ENCODE measurements at regions not wholly inside any gene's neighbourhood (a gene's known extent, or its start where the extent isn't known, plus 50 kb on each side); places are given as distances from the start of the nearest gene placed in this dataset.
"Not testable (repeated sequence)": the region's sequence is repeated elsewhere in the genome, so short reads cannot be mapped to it uniquely, and the experiment has no call there.

GRCh38 chr1:5125208-5125607 is 470.8 kb downstream of the AJAP1 start:
- Histone ChIP-seq H3K18ac (ENCODE audit: low read length) (no peak overlapping the region), H3K27ac (replicated peaks; ENCODE audit: low read length) (no peak overlapping the region), H3K14ac (ENCODE audit: low read length) (no peak overlapping the region), H3K9ac (ENCODE audit: low read depth, low read length, poor library complexity) (no peak overlapping the region), H2AK5ac (ENCODE audit: low read depth, low read length) (no peak overlapping the region), H3K79me1 (ENCODE audit: low read depth, low read length) (no peaks in the 10 kb centered on the region), H2BK120ac (ENCODE audit: low read depth, low read length) (no peak overlapping the region), H2BK15ac (ENCODE audit: low read length) (no peak overlapping the region), H3K4me1 (ENCODE audit: control insufficient read depth in 2 of 2, insufficient read depth in 1 of 2, low read depth in 1 of 2, low read length in 2 of 2) (peaks cover 0 to 3% of the 10 kb centered on the region in 2 donors), H4K8ac (ENCODE audit: low read depth, low read length) (no peak overlapping the region), H3K4me2 (ENCODE audit: insufficient read depth, low read length, poor library complexity, severe bottlenecking) (no peak overlapping the region), H3K23ac (ENCODE audit: low read depth, low read length, poor library complexity) (no peak overlapping the region), H3K36me3 (replicated peaks in 1 of 2; ENCODE audit: control insufficient read depth in 2 of 2, insufficient read depth in 2 of 2, low read length in 2 of 2) (no peaks in the 10 kb centered on the region), H3K4ac (ENCODE audit: low read length) (no peak overlapping the region), H2AFZ (ENCODE audit: low read length) (no peak overlapping the region), H3K4me3 (ENCODE audit: low read length in 2 of 2) (no peak overlapping the region), H2BK12ac (ENCODE audit: low read length) (no peak overlapping the region), H4K91ac (ENCODE audit: low read depth, low read length, poor library complexity) (no peak overlapping the region), H2BK5ac (ENCODE audit: low read length) (no peak overlapping the region), H3K9me3 (replicated peaks in 1 of 2; ENCODE audit: control insufficient read depth in 2 of 2, insufficient read depth in 1 of 2, low read depth in 1 of 2, low read length in 2 of 2) (no peaks in the 10 kb centered on the region), H3K27me3 (ENCODE audit: control insufficient read depth in 3 of 3, insufficient read depth in 3 of 3, low read depth in 1 of 3, low read length in 3 of 3) (no peaks in the 10 kb centered on the region)
- no peak for DNase-seq (ENCODE audit: low spot score)
- no CpG with 5 or more reads among the region's 7 CpGs for WGBS, 2 donors (ENCODE audit: extremely low coverage in 2 of 2, insufficient read length in 2 of 2, insufficient replicate concordance in 1 of 2)

- H2BK120ac ChIP-seq (ENCODE audit: low read depth, low read length) = no peak overlapping the region
- no peak overlapping the region for H3K4ac ChIP-seq (ENCODE audit: low read length)
- no peak overlapping the region for H3K9ac ChIP-seq (ENCODE audit: low read depth, low read length, poor library complexity)
- H3K79me1 ChIP-seq (ENCODE audit: low read depth, low read length) = no peaks in the 10 kb centered on the region
- no peak overlapping the region for H4K91ac ChIP-seq (ENCODE audit: low read depth, low read length, poor library complexity)
- H3K4me1 ChIP-seq (ENCODE audit: control insufficient read depth in 2 of 2, insufficient read depth in 1 of 2, low read depth in 1 of 2, low read length in 2 of 2) = peaks cover 0 to 2% of the 10 kb centered on the region in 2 donors
- no peak overlapping the region for H2BK5ac ChIP-seq (ENCODE audit: low read length)
- no CpG with 5 or more reads among the region's 1 CpG for WGBS, 2 donors (ENCODE audit: extremely low coverage in 2 of 2, insufficient read length in 2 of 2, insufficient replicate concordance in 1 of 2)
- no peak overlapping the region for H3K4me2 ChIP-seq (ENCODE audit: insufficient read depth, low read length, poor library complexity, severe bottlenecking)
- H3K36me3 ChIP-seq (replicated peaks in 1 of 2; ENCODE audit: control insufficient read depth in 2 of 2, insufficient read depth in 2 of 2, low read length in 2 of 2) = no peaks in the 10 kb centered on the region
- no peak overlapping the region for H2BK15ac ChIP-seq (ENCODE audit: low read length)
- H3K14ac ChIP-seq (ENCODE audit: low read length) = no peak overlapping the region
- H3K4me3 ChIP-seq (ENCODE audit: low read length in 2 of 2) = no peak overlapping the region
- no peaks in the 10 kb centered on the region for H3K27me3 ChIP-seq (ENCODE audit: control insufficient read depth in 3 of 3, insufficient read depth in 3 of 3, low read depth in 1 of 3, low read length in 3 of 3)
- H2AK5ac ChIP-seq (ENCODE audit: low read depth, low read length) = no peak overlapping the region
- no peak overlapping the region for H3K23ac ChIP-seq (ENCODE audit: low read depth, low read length, poor library complexity)
- H3K18ac ChIP-seq (ENCODE audit: low read length) = no peak overlapping the region
- no peak overlapping the region for H4K8ac ChIP-seq (ENCODE audit: low read depth, low read length)
- no peak overlapping the region for H2AFZ ChIP-seq (ENCODE audit: low read length)
- DNase-seq (ENCODE audit: low spot score) = no peak
- H3K27ac ChIP-seq (replicated peaks; ENCODE audit: low read length) = no peak overlapping the region
- H2BK12ac ChIP-seq (ENCODE audit: low read length) = no peak overlapping the region
- H3K9me3 ChIP-seq (replicated peaks in 1 of 2; ENCODE audit: control insufficient read depth in 2 of 2, insufficient read depth in 1 of 2, low read depth in 1 of 2, low read length in 2 of 2) = no peaks in the 10 kb centered on the region
Measured at GRCh38 chr1:5120559-5120958, 466.1 kb downstream of the AJAP1 start.

- no peak overlapping the region for H2BK120ac ChIP-seq (ENCODE audit: low read depth, low read length)
Measured at GRCh38 chr1:5119366-5120234, 465.2 kb downstream of the AJAP1 start.

GRCh38 chr1:5118771-5119170 is 464.4 kb downstream of the AJAP1 start:
- not testable (repeated sequence) for DNase-seq (ENCODE audit: low spot score); H3K4me3 ChIP-seq (ENCODE audit: low read length in 2 of 2); H3K9ac ChIP-seq (ENCODE audit: low read depth, low read length, poor library complexity); H2AK5ac ChIP-seq (ENCODE audit: low read depth, low read length); H3K79me1 ChIP-seq (ENCODE audit: low read depth, low read length); H3K4me1 ChIP-seq (ENCODE audit: control insufficient read depth in 2 of 2, insufficient read depth in 1 of 2, low read depth in 1 of 2, low read length in 2 of 2); H2BK15ac ChIP-seq (ENCODE audit: low read length); H2BK12ac ChIP-seq (ENCODE audit: low read length); H3K36me3 ChIP-seq (replicated peaks in 1 of 2; ENCODE audit: control insufficient read depth in 2 of 2, insufficient read depth in 2 of 2, low read length in 2 of 2); H2BK5ac ChIP-seq (ENCODE audit: low read length); H3K14ac ChIP-seq (ENCODE audit: low read length); H3K27ac ChIP-seq (replicated peaks; ENCODE audit: low read length); H3K4me2 ChIP-seq (ENCODE audit: insufficient read depth, low read length, poor library complexity, severe bottlenecking); H2AFZ ChIP-seq (ENCODE audit: low read length); H4K8ac ChIP-seq (ENCODE audit: low read depth, low read length); H3K4ac ChIP-seq (ENCODE audit: low read length); H2BK120ac ChIP-seq (ENCODE audit: low read depth, low read length); H3K23ac ChIP-seq (ENCODE audit: low read depth, low read length, poor library complexity); H3K18ac ChIP-seq (ENCODE audit: low read length); H3K27me3 ChIP-seq (ENCODE audit: control insufficient read depth in 3 of 3, insufficient read depth in 3 of 3, low read depth in 1 of 3, low read length in 3 of 3); H3K9me3 ChIP-seq (replicated peaks in 1 of 2; ENCODE audit: control insufficient read depth in 2 of 2, insufficient read depth in 1 of 2, low read depth in 1 of 2, low read length in 2 of 2); H4K91ac ChIP-seq (ENCODE audit: low read depth, low read length, poor library complexity)
- WGBS, 2 donors (ENCODE audit: extremely low coverage in 2 of 2, insufficient read length in 2 of 2, insufficient replicate concordance in 1 of 2) = no CpG with 5 or more reads among the region's 10 CpGs

More at GRCh38 chr1:5119366-5120234, 465.2 kb downstream of the AJAP1 start:
- Histone ChIP-seq H3K4me2 (ENCODE audit: insufficient read depth, low read length, poor library complexity, severe bottlenecking) (no peak overlapping the region), H3K79me1 (ENCODE audit: low read depth, low read length) (no peaks in the 10 kb centered on the region), H3K4ac (ENCODE audit: low read length) (no peak overlapping the region), H2BK15ac (ENCODE audit: low read length) (no peak overlapping the region), H2BK5ac (ENCODE audit: low read length) (no peak overlapping the region), H3K4me1 (ENCODE audit: control insufficient read depth in 2 of 2, insufficient read depth in 1 of 2, low read depth in 1 of 2, low read length in 2 of 2) (peaks cover 0 to 2% of the 10 kb centered on the region in 2 donors), H3K9ac (ENCODE audit: low read depth, low read length, poor library complexity) (no peak overlapping the region), H3K27ac (replicated peaks; ENCODE audit: low read length) (no peak overlapping the region), H2BK12ac (ENCODE audit: low read length) (no peak overlapping the region), H2AFZ (ENCODE audit: low read length) (no peak overlapping the region), H3K4me3 (ENCODE audit: low read length in 2 of 2) (no peak overlapping the region), H3K9me3 (replicated peaks in 1 of 2; ENCODE audit: control insufficient read depth in 2 of 2, insufficient read depth in 1 of 2, low read depth in 1 of 2, low read length in 2 of 2) (no peaks in the 10 kb centered on the region), H2AK5ac (ENCODE audit: low read depth, low read length) (no peak overlapping the region), H3K18ac (ENCODE audit: low read length) (no peak overlapping the region), H3K27me3 (ENCODE audit: control insufficient read depth in 3 of 3, insufficient read depth in 3 of 3, low read depth in 1 of 3, low read length in 3 of 3) (no peaks in the 10 kb centered on the region), H4K8ac (ENCODE audit: low read depth, low read length) (no peak overlapping the region), H3K14ac (ENCODE audit: low read length) (no peak overlapping the region), H3K23ac (ENCODE audit: low read depth, low read length, poor library complexity) (no peak overlapping the region), H3K36me3 (replicated peaks in 1 of 2; ENCODE audit: control insufficient read depth in 2 of 2, insufficient read depth in 2 of 2, low read length in 2 of 2) (no peaks in the 10 kb centered on the region), H4K91ac (ENCODE audit: low read depth, low read length, poor library complexity) (no peak overlapping the region)
- no CpG with 5 or more reads among the region's 11 CpGs for WGBS, 2 donors (ENCODE audit: extremely low coverage in 2 of 2, insufficient read length in 2 of 2, insufficient replicate concordance in 1 of 2)
- DNase-seq (ENCODE audit: low spot score) = no peak
